GM18519 (cell line): ENCODE measurements at regions not wholly inside any gene's neighbourhood (a gene's known extent, or its start where the extent isn't known, plus 50 kb on each side); places are given as distances from the start of the nearest gene placed in this dataset.

Source experiments
- ATAC-seq: cut with Tn5 transposase; IDR thresholded peaks from one replicate; pipeline ENCODE4 v1.9.1; 2021; ENCODE audit warnings: mild to moderate bottlenecking, moderate library complexity; ENCODE audit not compliant: unreplicated experiment, low FRiP score

DNA sequence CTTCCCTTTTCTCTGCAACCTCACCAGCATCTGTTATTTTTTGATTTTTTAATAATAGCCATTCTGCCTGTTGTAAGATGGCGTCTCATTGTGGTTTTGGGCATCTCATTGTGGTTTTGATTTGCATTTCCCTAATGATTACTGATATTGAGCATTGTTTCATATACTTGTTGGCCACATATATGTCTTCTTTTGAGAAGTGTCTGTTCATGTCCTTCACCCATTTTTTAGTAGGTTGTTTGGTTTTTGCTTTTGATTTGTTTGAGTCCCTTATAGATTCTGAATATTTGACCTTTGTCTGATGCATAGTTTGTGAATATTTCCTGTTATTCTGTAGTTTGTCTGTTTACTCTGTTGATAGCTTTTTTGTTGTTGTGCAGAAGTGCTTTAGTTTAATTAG, 312.2 kb upstream of the TBC1D5 start:
- ATAC-seq = no peak

DNA sequence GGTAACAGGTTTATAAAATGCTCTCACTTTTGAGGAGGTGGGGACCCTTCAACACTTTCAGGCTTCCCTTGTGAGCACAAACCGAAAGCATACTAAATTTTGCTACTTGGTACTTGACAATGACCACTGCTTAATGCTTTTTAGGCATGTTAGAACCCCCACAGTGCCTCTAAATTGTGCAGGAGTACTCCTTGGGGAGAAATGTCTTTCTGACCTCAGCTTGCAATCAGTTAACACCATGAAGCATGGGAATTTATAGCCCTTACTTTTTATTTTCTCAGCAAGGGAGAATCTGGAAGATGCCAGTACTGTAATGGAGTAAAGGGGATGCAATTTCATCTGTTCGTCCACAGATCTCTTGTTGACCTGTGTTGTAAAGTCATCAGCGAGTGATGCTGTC, 308.9 kb upstream of the TBC1D5 start:
- ATAC-seq = no peak

DNA sequence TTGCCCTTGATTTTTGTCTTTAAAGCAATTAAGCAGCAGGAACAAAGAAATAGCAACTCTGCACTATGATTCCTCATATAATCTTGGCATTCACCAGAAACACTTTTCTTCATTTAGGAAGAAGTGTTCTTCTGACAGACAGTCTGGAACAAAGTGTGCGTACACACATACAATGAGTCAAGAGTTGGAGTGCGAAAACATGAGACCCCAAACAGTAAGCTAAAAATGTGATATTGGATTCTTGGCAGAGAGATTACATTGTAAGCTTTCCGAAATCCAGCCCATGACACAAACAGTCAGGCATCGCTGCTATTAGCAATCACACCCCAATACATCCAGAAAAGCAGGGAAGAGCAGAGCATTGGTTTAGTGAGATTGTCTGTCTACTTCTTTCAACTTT, 306.7 kb upstream of the TBC1D5 start:
- no peak for ATAC-seq

DNA sequence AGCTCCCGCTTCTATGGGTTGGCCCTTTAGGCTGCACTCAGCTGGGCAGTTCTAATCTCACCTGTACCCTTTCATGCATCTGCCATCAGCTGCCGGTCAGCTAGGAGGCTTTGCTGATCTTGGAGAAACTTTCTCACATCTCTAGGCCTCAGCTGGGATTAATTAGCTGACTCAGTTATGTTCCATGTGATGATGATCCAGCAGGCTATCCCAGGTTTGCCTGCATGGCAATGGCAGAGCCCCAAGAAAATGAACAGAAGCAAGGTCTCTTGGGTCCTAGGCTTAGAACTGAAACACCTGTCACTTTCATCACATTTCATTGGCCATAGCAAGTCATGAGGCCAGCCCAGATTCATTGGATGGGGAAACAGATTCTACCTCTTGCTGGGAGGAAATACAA, 304.6 kb upstream of the TBC1D5 start:
- no peak for ATAC-seq

DNA sequence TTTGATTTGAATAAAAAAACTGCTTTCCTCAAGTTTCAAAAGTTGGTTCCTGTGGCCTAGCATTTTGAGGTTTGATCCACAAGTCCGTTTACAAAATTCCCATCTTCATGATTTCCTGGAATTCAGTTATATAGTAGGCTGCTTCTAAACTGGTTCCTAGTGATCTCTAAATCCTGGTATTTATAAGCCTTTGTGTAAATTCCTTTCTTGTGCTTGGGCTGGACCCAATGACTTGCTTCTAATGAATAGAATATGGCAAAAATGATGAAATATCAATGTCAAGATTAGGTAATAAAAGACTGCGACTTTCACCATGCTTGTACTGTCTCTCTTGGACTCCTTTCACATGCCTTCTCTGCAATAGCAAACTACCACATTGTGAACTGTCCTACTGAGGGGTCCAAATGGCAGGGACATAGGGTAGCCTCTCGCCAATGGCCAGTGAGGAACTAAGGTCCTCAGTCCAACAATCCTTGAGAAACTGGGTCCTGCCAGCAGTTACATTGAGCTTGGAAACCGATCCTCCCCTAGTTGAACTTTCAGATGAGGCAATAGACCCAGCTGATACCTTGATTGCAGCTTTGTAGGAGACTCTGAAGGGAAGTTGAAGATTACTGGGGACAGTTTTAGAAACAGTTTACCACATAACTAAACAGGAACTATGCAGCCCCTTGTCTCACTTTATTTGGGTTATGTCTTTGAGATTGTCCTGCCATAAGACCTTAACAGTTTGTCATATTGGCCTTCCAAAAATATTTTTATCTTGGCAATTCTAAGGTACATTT, 303.9 kb upstream of the TBC1D5 start:
- ATAC-seq = no peak

DNA sequence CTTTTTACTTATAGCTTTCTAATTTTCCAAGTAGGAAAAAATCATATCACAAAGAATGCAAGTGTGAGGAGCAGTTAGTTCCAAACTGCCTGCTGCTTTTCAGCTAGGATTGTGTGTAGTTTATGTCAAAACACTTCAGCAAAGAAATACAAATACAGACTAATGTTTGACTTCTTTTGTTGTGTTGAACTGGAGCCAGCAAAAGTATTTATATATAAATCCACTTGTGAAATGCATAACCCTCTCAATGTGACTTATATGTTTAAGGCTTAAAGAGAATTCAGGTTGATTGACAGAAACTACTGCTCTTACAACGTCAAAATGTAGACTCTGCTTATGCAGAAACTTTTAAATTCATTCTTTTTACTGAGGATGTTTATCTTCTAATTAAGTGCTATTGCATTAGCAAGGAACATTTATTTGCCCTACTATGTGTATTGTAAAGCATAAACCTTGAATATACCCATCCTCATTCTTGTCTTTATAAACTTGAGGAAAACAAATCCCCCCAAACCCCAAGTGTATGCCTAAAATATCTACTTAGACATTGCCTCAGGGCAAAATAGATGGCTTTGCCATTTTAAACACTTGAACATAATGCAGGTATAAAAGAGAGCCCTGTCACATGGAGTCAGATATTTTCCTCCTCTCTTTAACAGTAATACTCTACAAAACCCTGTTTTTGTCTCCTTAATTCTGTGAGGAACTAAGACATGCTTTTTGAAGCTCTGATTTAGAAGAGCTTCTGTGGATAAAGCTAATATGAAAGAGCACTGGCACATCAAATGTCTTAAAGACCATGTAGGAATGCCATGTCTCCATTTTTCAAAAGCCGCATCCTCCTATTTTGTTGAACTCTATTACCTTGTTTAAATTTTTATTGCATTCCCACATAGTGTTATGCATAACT, 302.8 kb upstream of the TBC1D5 start:
- ATAC-seq = no peak

DNA sequence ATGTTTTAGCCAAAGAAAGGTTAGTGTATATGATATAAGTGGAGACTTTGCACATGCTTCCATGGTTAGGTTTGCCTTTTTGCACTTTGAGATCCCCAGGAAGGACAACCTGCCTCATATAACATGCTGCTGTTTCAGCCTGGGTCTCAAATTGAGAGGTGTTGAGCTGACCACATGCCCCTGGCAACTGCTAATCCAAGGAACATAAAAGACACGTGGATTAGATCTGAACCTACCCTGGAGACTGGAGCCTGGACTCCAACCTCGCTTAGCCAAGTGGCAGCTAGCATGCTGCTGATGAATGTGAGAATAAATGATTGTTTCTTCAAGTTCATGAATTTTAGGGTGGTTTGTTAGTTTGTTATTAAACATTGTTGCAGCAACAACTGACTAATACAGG, 301.8 kb upstream of the TBC1D5 start:
- ATAC-seq = no peak

DNA sequence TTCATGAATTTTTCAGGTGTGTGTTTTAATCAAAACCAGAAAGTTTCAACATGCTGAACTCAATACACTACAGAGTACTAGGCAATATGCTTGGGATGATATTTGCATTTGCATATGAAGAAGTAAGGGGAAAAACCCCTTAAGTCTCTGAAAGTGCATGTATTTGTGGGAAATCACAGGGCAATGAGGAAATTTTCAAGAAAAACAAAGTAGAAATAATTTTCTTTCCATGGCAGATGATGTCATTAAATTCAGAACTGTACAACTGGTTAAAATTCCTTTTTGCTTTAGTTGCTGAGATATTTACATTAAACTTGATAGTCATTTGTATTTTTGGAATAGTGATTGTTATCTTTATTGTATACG, 294.0 kb upstream of the TBC1D5 start:
- no peak for ATAC-seq

DNA sequence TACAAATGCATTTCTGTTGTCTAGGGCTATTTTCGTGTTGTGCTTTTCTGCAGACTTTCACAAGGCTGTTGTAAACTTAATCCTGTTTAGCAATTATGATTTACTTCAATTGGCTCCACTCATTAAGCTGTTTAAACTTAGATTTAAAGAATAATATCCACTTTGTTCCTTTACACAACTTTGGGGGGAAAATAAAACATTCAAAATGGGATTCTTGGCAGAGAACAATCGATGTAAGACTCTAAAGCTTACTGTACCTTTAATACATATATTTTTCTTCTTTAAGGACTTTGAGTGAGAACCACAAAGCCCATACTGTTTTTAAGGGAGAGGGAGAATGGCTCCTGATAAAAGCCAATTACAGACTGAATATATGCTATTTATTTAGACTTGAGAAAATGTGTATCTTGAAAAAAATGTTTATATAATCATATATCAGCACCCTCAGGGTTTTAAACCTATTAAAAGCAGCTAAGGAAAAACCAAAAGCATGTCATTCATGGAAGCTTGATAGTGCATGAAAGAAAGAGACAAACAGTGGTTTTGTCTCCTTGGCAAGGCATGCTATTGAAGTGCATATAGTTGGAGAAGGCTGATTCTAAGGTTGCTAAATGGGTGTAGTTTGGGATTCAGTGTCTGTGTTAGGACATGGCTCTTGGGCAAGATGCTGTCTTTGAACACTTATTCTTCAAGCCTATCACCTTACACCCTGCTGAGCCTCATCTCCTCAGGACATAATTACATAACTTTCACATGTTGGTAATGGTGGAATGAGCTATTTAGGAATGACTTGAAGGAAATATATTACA, 293.4 kb upstream of the TBC1D5 start:
- no peak for ATAC-seq

DNA sequence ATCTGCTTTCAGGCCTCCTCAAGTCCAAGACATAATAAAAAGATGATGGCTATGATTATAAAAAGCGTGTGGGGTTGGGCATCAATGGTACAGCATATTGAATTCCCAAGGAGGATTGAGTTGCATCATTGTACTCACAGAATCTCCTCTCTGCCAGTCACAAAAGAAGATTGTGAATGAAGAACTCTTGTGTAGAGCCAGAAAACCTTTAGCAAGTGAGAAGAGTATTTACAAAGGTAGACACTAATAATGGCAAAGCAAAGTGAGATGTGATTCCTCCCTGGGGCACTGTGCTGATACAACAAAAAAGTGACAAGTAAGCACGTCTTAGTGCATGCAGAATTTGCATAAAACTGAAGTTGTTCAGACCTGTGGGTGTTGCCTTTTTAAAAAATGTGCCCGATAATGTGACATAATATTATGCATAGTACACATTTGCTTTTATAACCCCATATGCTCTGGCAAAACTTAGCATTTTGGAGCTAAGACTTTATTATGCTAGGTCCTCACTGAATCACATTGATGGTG, 291.2 kb upstream of the TBC1D5 start:
- no peak for ATAC-seq

DNA sequence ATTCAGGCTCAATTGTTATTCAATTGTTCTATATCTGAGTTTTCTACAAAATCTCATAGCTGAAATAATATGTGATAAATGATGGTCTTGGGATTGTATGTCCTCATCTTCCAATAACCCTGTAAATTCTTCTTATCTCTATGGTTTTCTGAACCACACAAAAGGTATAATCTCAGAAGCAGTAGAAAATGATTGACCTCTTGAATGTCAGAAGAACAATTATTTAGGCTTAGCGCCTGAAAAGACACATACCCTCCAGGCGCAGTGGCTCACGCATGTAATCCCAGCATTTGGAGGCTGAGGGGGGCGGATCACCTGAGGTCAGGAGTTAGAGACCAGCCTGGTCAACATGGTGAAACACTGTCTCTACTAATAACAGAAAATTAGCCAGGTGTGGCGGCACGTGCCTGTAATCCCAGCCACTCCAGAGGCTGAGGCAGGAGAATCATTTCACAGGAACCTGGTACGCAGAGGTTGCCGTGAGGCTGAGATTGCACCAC, 288.0 kb upstream of the TBC1D5 start:
- ATAC-seq = no peak

DNA sequence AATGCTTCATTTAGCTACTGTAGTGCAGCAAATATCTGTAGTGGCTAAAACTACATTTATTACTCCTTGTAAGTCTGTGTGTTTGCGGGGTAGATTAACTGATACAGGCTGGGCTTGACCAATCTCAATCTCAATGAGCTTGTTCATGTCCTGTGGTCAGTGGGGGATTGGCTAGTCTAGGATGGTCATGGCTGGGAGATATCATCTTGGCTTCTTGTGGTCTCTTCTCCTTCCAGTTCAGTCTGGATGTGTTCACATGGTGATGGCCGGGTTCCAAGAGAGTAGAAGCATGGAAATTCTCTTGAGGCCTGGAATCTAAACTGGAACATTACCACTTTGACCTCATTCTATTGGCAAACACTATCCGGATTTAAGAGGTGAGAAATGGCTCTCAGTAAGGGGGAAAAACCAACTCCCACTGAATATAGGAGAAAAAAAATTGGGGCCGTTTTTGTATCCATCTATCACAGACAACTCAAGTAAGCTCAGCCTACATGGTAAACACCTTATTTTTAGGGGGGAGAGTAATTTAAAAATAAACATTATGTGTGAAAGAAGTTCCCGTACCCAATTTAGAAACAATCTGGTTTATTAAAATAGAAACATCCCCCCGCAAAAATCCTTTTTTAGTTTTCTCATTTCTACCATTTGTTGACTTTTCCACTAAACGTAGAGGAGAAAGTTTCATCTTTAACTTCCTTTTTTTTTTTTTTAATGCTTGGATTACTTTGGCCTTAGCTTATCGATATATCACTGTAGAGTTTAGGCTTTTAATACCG, 284.9 kb upstream of the TBC1D5 start:
- ATAC-seq = no peak

DNA sequence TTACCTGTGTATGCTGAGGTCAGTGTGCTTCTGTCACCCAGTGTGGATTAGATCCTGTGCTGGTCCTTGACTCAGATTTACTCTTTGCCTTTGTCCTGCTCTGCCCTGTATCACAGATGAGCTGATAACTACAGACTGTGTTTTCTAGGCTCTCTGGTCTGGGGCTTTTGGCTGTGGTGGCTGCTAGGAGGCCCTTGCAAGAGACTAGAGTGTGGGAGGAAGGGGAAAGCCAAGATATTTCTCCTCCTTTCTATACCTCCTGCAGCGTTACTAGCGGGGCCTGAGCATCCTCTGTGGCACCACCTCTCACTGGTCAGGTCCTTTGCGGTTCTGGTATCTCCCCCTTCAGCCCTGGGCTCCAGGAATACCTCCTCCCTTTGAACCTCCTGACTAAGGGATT, 282.3 kb upstream of the TBC1D5 start:
- peak; percentile 61 for ATAC-seq

DNA sequence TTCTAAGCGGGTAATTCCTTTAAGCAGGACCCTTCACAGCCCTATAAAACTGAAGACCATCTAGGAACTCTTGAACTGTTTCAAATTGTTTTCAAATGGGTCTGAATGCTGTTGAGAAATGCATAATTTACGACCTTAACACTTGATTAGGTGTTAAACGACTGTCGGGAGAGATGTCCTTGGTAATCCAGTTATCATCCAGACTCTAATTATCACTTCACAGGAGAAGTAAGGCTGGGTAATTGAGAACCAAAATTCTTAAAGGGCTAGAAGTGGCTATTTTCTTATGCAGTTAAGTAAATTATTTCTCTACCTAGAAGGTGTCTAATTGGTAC, 276.7 kb upstream of the TBC1D5 start:
- ATAC-seq = no peak

DNA sequence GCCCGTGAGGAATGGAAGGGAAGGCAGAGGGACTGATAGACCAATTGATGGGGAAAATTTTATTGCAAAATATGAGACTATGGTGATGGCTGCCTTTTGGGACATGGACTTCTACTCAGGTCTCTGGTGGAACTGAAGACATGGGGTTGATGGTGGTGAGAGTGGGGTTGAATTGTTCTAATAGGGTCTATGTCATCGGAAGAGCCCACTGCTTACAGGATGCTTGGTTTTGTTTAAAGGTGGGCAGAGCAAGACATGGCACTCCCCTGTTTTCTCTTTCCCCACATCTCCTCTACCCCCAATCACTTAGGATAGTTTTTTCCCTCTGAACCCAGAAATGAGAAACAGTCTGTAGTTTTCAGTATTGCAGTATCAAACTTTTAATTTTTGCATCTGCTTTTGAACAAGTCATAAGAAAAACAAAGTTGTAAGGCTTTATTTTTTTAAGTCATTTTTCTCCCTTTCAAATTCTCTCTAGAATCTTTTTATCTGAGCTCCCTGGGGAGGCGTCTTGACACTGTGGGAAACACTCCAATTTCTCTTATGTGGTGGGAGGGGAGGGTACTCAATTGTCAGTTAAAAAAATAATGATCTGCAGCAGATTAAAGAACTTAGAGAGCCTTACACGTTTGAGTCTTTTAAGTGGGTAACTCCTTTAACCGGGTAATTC, 276.2 kb upstream of the TBC1D5 start:
- ATAC-seq = no peak

DNA sequence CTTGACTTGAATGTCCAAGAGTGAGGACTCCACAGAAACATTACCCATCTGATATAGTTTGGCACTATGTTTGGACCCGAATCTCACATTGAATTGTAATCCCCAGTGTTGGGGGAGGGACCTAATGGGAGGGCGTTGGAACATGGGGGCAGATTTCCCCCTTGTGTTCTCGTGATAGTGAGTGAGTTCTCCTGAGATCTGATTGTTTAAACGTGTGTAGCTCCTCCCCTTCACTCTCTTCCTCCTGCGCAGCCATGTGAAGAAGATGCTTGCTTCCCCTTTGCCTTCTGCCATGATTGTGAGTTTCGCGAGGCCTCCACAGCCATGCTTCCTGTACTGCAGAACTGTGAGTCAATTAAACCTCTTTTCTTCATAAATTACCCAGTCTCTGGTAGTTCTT, 273.9 kb upstream of the TBC1D5 start:
- ATAC-seq = no peak

DNA sequence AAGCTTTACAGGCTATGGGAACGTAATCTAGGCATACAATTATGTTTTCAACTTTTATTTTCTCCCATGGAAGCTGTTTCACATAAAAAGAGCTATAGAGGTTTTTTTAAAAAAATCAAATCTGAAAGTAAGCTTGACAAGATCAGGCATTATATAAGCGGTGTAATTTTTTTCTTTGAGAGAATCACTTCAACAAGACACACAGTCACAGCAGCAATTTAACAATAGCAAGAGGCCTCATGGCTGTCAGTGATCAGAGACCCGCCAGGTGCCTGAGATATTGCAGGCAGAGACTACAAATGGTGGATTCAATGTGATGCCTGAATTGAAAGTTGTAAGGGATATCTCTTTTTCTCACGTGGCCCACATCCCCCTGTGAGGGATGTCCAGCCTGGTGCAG, 270.5 kb upstream of the TBC1D5 start:
- ATAC-seq = no peak

DNA sequence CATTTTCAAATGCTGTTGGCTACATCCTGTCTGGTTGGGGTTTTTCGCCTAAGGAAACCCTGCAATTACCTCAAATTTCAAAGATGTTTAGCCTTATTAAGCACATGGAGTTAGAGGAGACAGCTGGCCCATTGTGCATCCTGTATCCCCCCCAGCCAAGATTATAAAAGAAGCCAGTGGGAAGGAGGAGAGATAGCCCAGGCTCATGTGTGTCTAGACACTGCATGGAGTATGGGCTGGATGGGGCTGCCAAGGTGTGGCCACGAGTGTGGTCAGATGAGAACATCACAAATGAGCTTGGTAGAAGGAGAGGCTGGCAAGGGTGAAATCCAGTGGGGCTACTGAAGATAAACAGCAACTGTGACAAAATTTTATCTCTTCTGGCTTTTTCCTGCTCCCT, 270.0 kb upstream of the TBC1D5 start:
- ATAC-seq = no peak

DNA sequence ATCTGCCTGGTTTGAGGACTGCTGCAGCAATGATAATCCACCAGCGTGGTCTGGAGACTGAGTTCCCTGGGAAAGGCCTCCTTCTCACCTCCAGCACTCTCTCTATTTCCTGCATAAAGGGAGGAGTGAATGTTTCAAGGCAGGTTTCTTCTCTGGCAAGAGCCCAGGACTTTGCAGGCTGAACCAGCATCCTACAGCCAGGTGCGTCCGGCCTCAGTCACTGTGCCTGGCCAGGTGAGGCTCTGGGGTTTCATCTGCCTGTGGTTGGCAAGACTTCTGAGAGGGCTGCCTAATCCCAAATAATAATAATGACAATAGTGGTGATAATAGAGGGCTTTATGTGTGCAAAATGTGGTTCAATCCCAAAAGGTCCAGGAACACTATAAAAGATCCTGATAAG, 269.0 kb upstream of the TBC1D5 start:
- no peak for ATAC-seq

DNA sequence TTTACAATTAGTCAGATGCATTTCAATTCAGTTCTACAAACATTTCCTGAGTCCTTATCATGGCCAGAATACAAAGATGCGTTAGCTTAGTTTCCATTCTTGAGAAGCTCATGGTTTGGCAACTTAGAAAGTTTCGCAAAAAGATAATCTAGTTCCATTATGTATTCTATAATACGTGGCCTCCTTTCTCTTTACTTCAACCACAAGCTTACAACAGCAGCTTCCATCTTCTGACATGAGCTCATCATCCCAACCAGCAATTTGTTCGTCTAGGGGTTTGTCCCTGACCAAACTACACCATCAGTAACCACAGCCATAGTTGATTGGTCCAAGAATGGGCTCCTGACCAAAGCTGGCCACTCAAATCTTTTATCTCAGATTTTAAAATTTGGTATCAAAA, 267.6 kb upstream of the TBC1D5 start:
- ATAC-seq = no peak
